HG02885 (cell line): ENCODE measurements at regions not wholly inside any gene's neighbourhood (a gene's known extent, or its start where the extent isn't known, plus 50 kb on each side); places are given as distances from the start of the nearest gene placed in this dataset.
"Not testable (repeated sequence)": the region's sequence is repeated elsewhere in the genome, so short reads cannot be mapped to it uniquely, and the experiment has no call there.

Source experiments
- ATAC-seq: cut with Tn5 transposase; IDR thresholded peaks from one replicate; pipeline ENCODE4 v1.9.1; 2021; ENCODE audit warnings: mild to moderate bottlenecking; ENCODE audit not compliant: unreplicated experiment, poor library complexity

DNA sequence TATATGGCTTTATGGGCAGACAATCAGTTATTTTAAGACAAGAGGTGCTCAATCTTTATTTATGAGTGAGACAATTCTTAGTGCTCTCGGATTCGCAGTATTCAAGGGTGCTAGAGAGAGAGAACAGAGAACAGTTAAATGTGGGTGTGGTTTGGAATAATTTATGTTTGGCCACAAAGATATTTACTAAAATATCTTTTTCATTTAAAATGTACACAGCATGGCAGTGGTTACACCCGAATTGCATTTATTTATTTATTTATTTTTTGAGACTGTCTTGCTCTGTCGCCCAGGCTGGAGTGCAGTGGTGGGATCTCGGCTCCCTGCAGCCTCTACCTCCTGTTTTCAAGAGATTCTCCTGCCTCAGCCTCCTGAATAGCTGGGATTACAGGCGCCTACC, 109.2 kb downstream of the CDCA7 start:
- no peak for ATAC-seq

GRCh38 chr2:173467751-173468150, 113.1 kb downstream of the CDCA7 start:
- no peak for ATAC-seq

GRCh38 chr2:173468266-173468793, 113.7 kb downstream of the CDCA7 start:
- no peak for ATAC-seq

GRCh38 chr2:173472112-173472511, 117.4 kb downstream of the CDCA7 start:
- ATAC-seq, result no peak

GRCh38 chr2:173483137-173483536, 128.5 kb downstream of the CDCA7 start:
- ATAC-seq, result no peak

DNA sequence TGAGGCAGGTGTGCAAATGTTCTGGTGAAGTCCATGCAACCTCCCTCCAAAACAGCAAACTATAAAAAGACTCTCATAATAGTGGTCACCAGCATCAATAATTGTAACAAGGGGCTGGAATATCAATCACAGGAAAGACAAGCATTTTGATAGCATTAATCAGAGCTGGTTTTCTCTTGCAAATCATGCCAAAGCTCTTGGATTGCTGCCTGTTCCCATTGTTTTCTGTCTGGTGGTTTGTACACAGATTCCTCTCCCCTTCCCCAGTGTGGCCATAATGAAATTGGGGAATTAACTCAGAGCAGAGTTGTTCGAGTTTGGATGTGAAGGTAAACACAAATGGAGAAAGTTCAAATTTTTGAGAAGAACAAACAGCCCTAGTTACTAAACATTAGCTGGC, 134.2 kb downstream of the CDCA7 start:
- ATAC-seq, result no peak

DNA sequence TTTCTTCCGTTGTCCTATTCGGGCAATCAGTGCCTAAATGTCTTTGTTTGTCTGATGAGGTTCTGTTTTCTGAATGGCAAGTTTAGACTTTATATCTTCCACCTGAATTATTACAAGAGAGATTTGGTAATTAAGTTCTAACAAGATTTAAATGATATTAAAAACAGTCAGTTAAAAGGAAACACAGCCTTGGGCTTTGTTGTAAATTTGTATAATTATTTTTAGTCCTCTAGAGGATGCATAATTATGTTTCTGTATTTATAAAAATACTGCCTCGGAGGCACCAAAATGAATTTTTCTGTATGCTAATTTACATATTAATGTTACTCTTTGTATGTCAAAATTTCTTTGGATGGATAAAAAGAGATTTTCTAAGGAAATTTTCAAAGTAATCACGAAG, 136.7 kb downstream of the CDCA7 start:
- no peak for ATAC-seq

- no peak for ATAC-seq
Measured at GRCh38 chr2:173493874-173494273, 139.2 kb downstream of the CDCA7 start.

DNA sequence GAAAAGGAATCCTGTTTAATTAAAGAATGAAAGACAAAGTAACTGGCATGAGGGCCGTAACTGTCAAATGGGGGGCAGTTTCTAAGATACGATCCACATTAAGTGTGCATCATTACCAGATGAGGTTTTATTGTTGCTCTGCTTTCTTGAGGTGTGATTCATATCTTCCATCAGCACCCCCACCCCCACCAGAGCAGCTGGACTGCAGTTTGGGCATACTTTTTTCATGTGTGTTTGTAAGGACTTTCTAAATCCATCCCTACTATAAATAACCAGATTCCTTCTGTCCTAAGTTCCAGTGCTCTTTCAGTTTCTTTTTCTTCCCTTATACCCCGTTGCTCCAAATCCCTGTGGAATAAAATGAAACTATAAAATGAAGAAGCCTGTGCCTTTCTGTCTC, 142.1 kb downstream of the CDCA7 start:
- no peak for ATAC-seq

GRCh38 chr2:173500953-173501352, 146.3 kb downstream of the CDCA7 start:
- no peak for ATAC-seq

DNA sequence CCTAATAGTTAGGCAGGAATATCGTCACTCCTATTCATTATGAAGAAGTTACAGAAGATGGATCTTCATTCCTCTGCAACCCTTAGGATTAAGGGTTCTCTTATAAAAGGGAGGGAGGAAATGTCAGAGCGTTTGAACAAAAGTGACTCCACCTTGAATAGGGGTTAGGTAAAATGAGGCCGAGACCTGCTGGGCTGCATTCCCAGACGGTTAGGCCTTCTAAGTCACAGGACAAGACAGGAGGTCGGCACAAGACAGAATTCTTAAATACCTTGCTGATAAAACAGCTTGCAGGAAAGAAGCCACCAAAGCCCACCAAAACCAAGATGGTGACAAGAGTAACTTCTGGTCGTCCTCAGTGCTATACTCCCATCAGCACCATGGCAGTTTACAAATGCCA, 147.6 kb downstream of the CDCA7 start:
- ATAC-seq, result no peak

DNA sequence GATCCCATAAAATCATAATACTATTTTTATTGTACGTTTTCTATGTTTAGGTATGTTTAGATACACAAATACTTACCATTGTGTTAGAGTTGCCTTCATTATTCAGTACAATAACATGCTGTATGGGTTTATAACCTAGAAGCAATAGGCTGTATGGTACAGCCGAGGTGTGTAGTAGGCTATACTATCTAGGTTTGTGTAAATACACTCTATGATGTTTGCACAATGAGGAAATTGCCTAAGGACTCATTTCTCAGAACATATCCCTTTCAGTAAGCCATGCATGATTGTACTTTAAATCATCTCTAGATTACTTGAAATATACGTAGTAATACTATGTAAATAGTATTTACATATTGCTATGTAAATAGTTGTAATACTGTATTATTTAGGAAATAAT, 156.7 kb downstream of the CDCA7 start:
- no peak for ATAC-seq

DNA sequence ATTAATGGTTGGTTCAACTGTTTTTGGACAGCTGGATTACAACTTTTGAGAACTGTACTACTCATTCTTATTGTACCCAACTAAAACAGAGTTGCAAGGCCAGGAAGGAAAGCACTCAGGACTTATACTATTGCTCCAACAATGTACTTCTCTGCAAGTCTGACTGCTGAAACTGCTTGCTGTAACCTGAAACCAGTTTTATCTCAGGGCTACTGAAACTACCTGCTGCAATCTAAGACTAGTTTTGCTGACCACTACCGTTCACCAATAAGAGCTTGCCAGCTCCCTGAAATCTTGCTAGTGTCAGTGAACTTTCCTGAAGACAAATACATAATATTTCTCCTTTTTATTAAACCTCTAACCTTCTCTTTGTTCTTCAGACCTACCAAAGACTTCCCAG, 157.3 kb downstream of the CDCA7 start:
- no peak for ATAC-seq

DNA sequence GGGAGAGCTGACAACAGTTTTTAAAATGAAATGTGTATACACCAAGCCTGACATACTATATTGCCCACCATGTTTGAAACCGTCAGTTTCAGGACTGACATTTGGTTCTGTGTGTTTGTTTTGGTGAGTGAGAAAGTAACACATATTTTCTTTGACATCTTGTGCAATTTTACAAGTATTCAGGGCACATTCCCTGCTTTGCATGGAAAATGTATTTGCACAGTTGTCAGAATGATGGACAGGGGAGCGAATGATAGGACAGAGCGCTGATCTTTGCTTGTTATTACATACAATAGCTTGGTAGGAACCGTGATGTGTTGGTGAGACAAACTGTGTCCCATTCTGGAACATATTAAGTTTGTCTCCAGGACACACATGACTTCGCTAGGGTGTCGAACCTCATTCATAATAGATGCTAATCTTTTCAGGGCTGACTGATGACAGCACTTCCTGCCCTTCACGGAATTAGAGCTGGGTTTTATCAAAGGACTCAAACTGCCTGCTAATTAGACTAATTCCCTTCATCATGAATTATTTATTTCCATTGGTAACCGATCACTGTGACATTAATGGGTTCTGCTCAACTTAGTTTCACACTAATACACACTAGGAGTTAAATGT, 158.5 kb downstream of the CDCA7 start:
- ATAC-seq, result no peak

DNA sequence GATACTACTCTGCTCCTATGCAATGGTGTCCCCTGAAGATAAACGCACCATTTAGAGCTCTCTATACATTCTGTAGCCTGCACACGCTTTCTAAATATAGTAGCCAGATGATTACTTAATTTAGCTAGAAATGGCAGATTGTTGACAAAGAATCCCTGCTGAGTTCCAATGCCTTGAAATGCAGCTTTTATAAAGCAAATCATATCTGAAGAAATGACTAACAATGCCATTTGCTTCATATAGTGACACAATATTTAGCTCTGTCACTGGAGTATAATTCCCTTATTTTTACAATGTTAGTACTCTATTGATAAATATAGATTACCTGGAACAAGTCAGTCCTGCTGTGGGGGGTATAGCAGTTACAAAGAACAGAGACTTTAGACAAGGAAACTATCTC, 166.2 kb downstream of the CDCA7 start:
- ATAC-seq, result no peak

GRCh38 chr2:173521450-173522192, 166.9 kb downstream of the CDCA7 start:
- ATAC-seq, result no peak

DNA sequence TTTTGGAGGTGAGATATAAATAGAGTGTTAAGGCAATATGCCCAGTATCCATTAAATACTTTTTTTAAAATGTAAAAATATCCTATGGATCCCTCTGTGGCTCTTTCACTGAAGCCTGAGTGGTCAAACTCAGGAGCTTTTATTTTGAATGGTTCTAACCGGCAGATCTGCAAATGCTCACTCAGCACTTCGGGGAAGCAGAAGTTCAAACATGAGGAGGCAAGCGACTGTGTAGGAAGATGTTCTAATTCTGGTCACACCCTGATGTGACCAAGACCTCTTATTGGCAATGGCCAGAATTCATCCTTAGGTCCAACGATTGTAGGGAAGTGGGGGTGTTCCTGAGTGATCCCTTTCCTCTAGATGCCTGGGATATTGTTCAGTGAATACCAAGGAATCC, 168.8 kb downstream of the CDCA7 start:
- no peak for ATAC-seq

GRCh38 chr2:173524256-173524955, 169.7 kb downstream of the CDCA7 start:
- no peak for ATAC-seq

DNA sequence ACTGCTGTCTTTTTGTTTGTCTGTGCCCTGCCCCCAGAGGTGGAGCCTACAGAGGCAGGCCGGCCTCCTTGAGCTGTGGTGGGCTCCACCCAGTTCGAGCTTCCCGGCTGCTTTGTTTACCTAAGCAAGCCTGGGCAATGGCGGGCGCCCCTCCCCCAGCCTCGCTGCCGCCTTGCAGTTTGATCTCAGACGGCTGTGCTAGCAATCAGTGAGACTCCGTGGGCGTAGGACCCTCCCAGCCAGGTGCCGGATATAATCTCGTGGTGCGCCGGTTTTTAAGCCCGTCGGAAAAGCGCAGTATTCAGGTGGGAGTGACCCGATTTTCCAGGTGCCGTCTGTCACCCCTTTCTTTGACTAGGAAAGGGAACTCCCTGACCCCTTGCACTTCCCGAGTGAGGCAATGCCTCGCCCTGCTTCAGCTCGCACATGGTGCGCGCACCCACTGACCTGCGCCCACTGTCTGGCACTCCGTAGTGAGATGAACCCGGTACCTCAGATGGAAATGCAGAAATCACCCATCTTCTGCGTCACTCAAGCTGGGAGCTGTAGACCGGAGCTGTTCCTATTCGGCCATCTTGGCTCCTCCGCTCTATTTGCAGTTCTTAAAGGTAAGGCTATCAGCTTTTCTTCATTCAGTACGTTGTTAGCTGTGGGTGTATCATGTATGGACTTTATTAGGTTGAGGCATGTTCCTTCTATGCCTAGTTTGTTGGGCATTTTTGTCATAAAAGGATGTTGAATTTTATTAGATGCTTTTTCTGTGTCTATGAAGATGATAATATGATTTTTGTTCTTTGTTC, 178.3 kb downstream of the CDCA7 start:
- not testable (repeated sequence) for ATAC-seq

GRCh38 chr2:173537694-173538093, 183.0 kb downstream of the CDCA7 start:
- no peak for ATAC-seq

GRCh38 chr2:173539615-173540014, 184.9 kb downstream of the CDCA7 start:
- ATAC-seq, result no peak
